ENCODE measurements at regions not wholly inside any gene's neighbourhood (a gene's known extent, or its start where the extent isn't known, plus 50 kb on each side); places are given as distances from the start of the nearest gene placed in this dataset.
A peak's percentile ranks its signal among the peaks of the same experiment; 100 is the strongest.

DNA sequence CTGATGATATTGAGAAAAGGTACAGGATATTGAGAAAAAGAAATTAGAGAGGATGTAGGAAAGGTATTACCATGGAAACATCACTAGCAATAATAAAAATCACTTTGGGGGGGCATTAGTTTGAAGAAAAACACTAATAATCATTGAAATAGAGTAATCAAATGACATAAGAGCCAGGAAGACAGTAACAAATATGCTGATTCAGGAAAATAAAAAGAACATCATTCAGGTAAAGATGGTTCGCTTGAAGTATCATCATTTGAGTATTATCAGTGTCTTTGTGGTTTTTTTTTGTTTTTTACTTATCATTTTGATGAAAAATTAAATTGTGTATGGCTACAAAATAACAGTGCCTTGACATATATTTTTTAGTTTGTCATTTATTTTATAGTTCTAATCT, 164.5 kb downstream of the IFI44 start:
- CTCF ChIA-PET = no interaction called here

DNA sequence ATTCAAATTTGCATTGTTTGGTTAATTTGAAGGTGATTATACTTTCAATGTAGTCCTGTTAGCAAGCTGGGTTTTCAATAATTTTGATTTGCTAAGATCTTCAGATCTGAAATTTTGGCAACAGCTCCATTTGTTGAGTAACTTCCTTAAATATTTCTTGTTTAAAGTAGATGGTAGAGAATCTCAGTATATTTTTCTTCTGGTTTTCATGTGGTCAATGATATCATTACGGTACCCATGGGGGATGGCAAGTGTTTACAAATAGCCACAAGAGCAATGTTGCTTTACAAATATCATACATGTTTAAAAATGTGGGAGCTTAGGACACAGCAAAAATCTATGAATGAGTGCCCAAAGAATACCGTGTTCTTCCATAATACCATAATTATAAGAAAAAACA, 175.9 kb downstream of the IFI44 start:
- no peak overlapping the region for H3K27ac Mint-ChIP-seq (ENCODE audit: unreplicated experiment)
- no peak for DNase-seq
- H3K36me3 Mint-ChIP-seq (ENCODE audit: insufficient read depth, unreplicated experiment) = no peaks in the 10 kb centered on the region
- no peaks in the 10 kb centered on the region for H3K27me3 Mint-ChIP-seq (ENCODE audit: unreplicated experiment)
- TF ChIP-seq, protein P1, sequence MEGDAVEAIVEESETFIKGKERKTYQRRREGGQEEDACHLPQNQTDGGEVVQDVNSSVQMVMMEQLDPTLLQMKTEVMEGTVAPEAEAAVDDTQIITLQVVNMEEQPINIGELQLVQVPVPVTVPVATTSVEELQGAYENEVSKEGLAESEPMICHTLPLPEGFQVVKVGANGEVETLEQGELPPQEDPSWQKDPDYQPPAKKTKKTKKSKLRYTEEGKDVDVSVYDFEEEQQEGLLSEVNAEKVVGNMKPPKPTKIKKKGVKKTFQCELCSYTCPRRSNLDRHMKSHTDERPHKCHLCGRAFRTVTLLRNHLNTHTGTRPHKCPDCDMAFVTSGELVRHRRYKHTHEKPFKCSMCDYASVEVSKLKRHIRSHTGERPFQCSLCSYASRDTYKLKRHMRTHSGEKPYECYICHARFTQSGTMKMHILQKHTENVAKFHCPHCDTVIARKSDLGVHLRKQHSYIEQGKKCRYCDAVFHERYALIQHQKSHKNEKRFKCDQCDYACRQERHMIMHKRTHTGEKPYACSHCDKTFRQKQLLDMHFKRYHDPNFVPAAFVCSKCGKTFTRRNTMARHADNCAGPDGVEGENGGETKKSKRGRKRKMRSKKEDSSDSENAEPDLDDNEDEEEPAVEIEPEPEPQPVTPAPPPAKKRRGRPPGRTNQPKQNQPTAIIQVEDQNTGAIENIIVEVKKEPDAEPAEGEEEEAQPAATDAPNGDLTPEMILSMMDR (IDR thresholded peaks at IDR 0.05; ENCODE audit: unreplicated experiment) = no peak
- BruUV-seq (replicated peaks) = no TSS peak
- CTCF ChIA-PET = no interaction called here
- no peaks in the 10 kb centered on the region for H3K9me3 Mint-ChIP-seq (ENCODE audit: low read depth, unreplicated experiment)
- H3K4me1 Mint-ChIP-seq (ENCODE audit: low read depth, unreplicated experiment) = peaks cover 7% of the 10 kb centered on the region
- H3K4me3 Mint-ChIP-seq (ENCODE audit: low read depth, unreplicated experiment) = no peak overlapping the region
- intact Hi-C loops (cut with micrococcal nuclease; ENCODE audit: unreplicated experiment) = no loop called here

More for the DNA sequence above, 164.5 kb downstream of the IFI44 start:
- Mint-ChIP-seq H3K4me3 (ENCODE audit: low read depth, unreplicated experiment) (no peak overlapping the region), H3K27ac (ENCODE audit: unreplicated experiment) (no peak overlapping the region), H3K36me3 (ENCODE audit: insufficient read depth, unreplicated experiment) (no peaks in the 10 kb centered on the region), H3K27me3 (ENCODE audit: unreplicated experiment) (no peaks in the 10 kb centered on the region), H3K9me3 (ENCODE audit: low read depth, unreplicated experiment) (no peaks in the 10 kb centered on the region), H3K4me1 (ENCODE audit: low read depth, unreplicated experiment) (no peaks in the 10 kb centered on the region)
- TF ChIP-seq, protein P1 (IDR thresholded peaks at IDR 0.05; ENCODE audit: unreplicated experiment) = no peak
- no peak for DNase-seq
- no TSS peak for BruUV-seq (replicated peaks)
- intact Hi-C loops (cut with micrococcal nuclease; ENCODE audit: unreplicated experiment) = no loop called here

DNA sequence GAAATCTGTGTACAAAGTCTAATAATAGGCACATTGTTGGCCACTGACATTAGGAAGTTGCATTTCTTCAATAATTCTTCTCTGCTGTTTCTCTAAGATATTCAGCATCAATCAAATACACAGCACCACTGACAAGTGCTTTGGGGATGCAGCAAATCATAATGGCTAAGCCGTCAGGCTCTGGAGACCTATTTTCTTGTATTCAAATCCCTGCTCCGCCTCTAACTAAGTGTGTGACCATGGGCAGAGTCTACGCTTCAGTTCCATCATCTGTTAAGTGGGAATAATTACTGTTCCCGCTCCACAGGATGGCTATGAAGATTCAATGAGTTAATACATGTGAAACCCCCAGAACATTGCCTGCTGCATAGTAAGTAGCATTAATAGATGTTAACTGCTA, 176.9 kb downstream of the ADGRL4 start:
- DNase-seq = no peak
- TF ChIP-seq, protein P1 (IDR thresholded peaks at IDR 0.05; ENCODE audit: unreplicated experiment) = no peak
- intact Hi-C loops (cut with micrococcal nuclease; ENCODE audit: unreplicated experiment) = loop anchor here (10.0 kb wide), 1 partner anchor 205 kb away; the partner anchor contains the start of gene IFI44L
- Mint-ChIP-seq H3K27ac (ENCODE audit: unreplicated experiment) (no peak overlapping the region), H3K9me3 (ENCODE audit: low read depth, unreplicated experiment) (peaks cover 10% of the 10 kb centered on the region), H3K4me3 (ENCODE audit: low read depth, unreplicated experiment) (no peak overlapping the region), H3K27me3 (ENCODE audit: unreplicated experiment) (no peaks in the 10 kb centered on the region), H3K4me1 (ENCODE audit: low read depth, unreplicated experiment) (peaks cover 48% of the 10 kb centered on the region), H3K36me3 (ENCODE audit: insufficient read depth, unreplicated experiment) (peaks cover 6% of the 10 kb centered on the region)
- BruUV-seq (replicated peaks) = no TSS peak
- CTCF ChIA-PET = no interaction called here

DNA sequence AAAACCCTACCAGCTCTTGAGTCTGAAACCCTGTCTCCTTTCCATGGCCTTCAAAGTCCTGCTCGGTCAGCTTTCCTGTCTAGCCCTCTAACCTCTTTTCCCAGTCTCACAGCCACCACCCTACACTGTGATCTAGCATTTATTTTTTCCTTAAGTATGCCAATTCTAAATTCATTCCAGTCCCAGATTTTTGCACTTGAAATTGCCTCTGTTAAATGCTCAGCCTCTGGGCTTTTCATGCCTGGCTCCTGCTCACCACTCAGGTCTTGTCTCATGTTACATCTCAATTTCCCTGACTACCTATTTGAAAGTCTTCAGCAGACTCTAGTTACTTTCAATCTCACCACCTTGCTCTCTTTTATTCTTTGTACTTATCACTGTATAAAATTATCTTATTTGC, 176.2 kb downstream of the ADGRL4 start:
- CTCF ChIA-PET = no interaction called here
- BruUV-seq (replicated peaks) = no TSS peak
- Mint-ChIP-seq H3K4me1 (ENCODE audit: low read depth, unreplicated experiment) (peaks cover 50% of the 10 kb centered on the region), H3K27me3 (ENCODE audit: unreplicated experiment) (no peaks in the 10 kb centered on the region), H3K36me3 (ENCODE audit: insufficient read depth, unreplicated experiment) (peaks cover 6% of the 10 kb centered on the region), H3K9me3 (ENCODE audit: low read depth, unreplicated experiment) (peaks cover 10% of the 10 kb centered on the region), H3K27ac (ENCODE audit: unreplicated experiment) (peak overlapping the region; percentile 10), H3K4me3 (ENCODE audit: low read depth, unreplicated experiment) (no peak overlapping the region)
- no peak for DNase-seq
- TF ChIP-seq, protein P1 (IDR thresholded peaks at IDR 0.05; ENCODE audit: unreplicated experiment) = no peak
- intact Hi-C loops (cut with micrococcal nuclease; ENCODE audit: unreplicated experiment) = loop anchor here (10.0 kb wide), 1 partner anchor 206 kb away; the partner anchor contains the start of gene IFI44L
